GM21529 (cell line): ENCODE measurements at regions not wholly inside any gene's neighbourhood (a gene's known extent, or its start where the extent isn't known, plus 50 kb on each side); places are given as distances from the start of the nearest gene placed in this dataset.

Experiments
- ATAC-seq: cut with Tn5 transposase; IDR thresholded peaks from one replicate; pipeline ENCODE4 v1.9.1; 2021; ENCODE audit not compliant: unreplicated experiment

GRCh38 chr10:78972160-78972946 lies 96.4 kb upstream of the ZMIZ1 start:
- no peak for ATAC-seq

GRCh38 chr10:78972947-78973900 lies 95.5 kb upstream of the ZMIZ1 start:
- ATAC-seq, result peak; percentile 89

DNA sequence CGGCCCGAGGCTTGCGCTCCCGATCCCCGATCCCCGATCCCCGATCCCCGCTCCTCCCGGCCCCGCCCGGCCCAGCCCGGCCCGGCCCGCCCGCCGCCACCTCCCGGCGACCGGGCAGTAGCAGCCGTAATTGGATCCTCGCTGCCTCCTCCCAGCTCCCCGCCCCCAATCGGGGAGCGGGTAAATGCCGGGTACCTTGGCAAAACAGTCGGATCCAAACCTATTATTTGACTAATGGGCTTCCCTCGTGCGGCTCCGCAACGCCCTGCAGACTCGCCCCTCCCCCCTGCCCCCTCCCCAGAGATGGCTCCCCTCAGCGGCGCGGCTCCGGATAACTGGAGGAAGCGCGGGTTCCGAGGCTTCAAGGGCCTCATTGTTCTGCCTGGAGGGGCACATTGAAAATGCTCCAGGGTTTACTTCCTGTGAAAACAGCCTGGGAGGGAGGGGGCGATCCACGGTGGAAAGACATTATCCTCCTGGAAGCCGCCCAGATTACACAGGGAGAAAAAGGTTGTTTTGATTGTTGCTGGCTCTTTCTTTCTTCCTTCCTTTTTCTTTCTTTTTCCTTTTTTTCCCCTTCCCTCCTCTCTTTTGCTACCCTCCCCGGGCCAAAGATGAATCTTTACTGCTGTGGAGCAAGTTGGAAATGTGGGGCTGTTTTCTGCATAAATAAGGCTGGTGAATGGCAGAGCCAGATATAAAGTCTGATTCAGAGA lies 94.7 kb upstream of the ZMIZ1 start:
- ATAC-seq, result peak; percentile 39

GRCh38 chr10:78974617-78975317 lies 94.0 kb upstream of the ZMIZ1 start:
- peak; percentile 42 for ATAC-seq

DNA sequence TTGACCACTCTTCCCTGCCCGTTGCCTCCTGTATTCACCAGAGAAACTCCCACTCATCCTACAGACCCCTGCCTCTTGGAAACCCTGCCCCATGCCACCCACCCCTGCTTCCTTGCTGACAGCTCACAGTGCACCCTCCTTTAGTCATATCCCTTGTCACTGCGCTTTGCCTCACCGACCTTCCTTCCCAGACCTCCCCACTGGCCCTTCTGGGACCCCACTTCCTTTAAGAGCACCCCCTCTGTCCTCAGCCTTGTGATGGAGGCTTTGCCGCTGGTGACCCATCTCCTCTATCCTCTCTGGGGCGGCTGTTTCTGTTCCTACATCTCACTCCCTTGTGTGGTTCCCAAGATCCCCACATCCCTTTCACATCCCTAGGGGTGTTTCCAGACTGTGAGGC lies 92.8 kb upstream of the ZMIZ1 start:
- ATAC-seq, result no peak

DNA sequence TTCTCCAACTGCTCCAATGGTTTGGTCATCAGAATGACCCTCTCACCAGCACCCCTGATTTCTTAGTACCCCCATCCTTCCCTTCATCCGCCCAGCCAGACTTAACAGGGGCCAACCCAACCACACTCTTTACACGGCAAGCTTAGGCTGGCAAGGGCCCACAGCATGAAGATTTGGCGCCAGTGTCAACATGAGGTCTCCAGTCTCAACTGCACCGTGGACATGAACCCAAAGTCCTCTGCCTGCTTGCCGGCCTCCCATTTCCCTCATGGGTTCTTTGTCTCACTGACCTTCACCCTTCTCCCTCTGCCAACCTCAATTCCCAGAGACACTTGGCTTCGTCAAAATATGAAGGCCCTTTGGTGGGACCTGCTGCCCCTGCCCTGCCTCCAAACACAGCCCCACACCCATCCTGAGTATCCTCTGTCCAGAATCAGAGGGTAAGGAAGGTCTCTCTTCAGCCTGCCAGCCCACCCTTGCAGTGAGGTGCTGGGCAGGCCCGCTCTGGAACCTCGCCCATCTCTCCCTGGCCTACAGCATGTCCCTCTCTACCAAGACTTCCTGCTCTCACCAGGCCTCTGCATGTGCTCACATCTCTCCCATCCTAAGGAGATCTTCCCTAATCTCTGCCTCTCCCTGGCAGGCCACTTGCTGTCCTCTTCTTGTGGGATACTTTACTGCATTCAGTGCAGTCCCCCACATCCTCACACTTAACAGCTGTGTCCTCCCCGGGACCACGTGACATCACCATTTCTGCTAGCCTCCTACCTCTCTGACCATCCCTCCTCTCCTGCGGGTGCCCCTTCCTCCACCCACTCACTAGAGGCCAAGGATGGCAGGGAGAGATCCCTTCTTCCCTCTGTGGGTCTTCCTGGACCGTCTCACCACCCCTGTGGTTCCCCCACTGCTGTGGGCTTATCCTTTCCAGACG lies 91.7 kb upstream of the ZMIZ1 start:
- no peak for ATAC-seq

DNA sequence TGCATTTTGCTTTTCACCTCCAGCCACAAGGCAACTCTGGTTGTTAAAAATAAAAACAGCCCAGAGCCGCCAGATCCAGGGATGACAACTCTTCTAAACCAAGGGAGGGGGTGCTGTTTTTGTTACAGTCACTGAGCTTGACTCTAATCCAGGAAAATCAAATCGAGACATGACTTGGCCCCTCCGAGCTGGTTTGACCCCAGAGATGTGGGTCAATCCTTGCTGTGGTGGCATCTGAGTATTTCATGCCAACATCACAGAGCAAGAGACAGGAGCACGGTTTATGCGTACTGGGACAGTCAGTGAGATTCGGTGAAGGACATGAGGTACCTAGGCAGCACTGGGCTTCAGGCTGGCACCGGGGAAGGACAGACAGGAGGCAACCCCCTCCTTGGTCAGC lies 88.8 kb upstream of the ZMIZ1 start:
- ATAC-seq, result no peak

DNA sequence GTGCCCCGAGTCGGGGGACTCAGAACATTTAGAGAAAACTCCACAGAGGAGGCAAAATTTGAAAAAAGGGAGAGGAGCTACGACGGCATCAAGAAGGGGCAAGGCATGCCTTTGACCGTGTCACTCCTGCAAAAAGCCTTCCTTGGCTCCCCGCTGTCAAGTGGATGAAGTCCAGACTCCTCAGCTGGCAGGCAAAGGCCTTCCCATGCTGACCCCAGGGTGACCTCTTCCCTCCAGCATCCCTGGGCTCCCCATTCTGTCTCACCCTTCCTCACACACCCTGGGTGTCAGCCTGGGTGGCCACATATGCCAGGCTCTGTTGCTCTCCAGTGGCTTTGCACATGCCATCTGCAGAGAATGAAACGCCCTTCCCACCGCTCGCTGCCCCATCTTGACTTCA lies 88.4 kb upstream of the ZMIZ1 start:
- no peak for ATAC-seq

DNA sequence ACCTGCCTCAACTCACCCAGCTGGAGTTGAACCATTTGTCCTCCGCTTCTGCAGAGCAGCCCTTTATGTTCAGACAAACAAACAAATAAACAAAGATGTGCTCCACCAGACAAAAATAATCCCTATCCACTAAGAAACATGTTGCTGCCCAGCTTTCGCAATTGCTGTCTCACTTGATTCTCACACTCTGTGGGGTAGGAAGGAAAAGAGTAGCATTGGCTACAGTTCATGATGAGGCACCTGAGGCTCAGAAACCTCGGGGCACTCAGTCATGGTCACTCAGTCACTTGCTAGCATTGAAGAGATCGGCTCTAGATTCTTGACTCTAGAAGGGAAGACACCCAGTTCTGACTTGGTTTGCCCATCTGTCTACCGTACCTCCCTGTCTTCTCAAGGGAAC lies 88.0 kb upstream of the ZMIZ1 start:
- no peak for ATAC-seq

DNA sequence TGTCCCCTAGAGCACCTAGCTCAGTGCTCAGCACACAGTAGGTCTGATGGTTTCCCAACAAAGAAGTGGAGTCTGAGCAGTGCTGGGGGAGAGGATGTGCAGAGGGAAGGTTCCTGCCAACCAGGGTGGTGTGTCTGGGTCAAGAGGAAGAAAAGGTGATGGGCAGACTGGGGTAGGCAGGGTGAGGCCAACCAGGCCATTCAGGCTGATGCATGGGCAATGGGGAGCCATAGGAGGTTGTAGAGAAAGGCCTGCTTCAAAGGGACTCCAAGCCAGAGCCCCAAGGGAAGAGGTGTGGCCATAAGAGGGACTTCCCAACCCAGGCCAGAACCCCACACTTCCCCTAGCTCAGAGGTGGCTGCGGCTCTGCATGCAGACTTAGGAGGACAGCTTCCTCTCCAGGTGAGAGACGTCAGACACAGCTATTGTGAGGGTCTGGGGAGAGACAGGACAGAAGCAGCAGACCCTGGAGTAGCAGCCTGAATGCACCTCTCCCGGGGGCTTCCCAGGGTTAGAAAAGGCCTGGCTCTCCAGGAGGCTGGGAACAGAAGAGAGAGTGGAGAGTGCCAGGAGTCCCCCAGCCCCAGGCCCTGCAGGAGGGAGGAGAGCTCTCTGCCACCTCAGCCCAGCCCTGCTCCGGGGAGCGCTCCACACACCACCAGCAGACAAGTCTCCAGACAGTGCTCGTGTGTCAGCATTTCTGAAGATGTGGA lies 87.4 kb upstream of the ZMIZ1 start:
- peak; percentile 69 for ATAC-seq

DNA sequence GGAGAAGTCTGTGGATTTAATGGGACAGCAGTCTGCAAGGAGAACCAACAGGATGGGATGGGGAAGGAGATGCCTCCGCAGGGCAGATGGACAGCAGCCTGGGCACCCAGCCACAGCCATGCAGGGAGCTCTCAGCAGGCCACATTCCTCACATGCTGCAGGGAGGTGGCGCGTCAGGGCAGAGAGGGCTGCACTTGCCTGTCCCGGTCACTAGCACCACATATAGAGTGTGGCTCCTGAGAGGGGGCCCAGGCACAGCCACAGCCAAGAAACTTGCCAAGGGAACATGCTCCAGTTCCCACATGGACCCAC lies 86.8 kb upstream of the ZMIZ1 start:
- ATAC-seq, result no peak

DNA sequence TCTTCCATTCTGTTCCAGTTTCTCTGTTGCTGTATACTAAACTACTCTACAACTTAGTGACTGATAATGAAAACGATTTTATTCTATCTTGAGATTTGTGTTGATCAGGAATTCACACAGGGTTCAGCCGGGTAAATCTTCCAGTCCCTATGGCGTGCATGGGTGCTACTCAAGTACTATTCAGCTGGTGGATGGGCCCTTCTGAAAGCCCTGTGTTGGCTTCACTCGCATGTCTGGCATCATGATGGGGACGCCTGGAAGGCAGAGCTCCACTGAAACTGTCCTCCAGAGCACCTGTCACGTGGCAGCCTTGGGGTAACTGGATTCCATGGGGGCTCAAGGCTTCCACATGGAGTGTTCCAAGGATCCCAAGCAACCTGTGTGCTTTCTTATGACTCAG lies 86.0 kb upstream of the ZMIZ1 start:
- ATAC-seq, result no peak

DNA sequence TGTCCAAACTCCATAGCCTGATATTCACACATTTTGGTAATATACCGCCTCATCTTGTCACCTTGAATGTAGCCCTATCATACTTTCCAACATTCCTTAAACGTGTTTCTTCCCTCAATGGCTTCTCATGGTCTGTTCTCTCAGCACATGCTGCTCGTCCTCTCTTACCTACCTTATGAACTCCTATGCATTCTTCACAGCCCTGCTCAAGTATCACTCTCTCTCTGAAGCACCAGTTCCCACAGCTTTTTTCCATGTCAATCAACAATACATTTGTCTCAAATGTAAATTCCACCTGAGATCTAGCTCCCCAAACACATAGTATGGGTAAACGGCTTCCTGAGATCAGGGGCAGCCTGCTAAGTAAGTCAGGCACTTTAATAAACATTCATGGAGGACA lies 85.2 kb upstream of the ZMIZ1 start:
- ATAC-seq, result no peak

DNA sequence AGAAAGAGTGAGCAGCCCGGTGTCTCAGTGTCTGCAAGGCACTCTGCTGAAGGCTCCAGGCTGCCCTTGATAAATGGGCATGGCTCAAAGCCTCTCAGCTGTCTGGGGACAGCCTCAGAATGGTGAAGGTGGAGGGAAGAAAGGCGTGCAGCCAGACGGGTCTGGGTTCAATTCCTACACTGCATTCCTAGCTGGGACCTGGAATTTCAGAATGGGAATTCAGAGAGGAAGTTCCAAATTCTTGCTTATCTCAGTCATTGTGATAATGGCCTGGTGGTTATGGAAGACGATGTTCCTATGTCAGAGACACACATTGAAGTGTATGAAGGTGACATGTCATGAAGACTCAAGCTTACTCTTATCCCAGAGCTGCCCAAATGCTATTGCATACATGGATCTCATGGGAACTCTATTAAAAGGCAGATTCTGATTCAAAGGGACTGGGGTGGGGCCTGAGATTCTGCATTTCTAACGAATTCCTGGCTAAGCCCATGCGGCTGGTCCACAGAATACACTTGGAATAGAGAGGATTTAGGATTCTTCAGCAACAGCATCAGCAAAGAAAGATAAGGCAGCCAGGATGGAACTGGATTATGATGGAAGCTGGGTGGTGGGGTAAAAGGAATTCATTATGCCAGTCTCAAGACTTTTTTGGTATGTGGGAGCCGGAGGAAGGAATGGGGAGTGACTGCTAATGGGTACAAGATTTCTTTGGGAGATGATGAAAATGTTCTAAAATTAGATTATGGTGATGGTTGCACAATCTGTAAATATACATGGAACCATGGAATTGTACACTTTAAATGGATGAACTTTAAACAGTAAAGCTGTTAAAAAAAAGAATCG lies 82.6 kb upstream of the ZMIZ1 start:
- ATAC-seq, result no peak

GRCh38 chr10:78991187-78991586 lies 77.6 kb upstream of the ZMIZ1 start:
- peak; percentile 62 for ATAC-seq

- ATAC-seq, result peak; percentile 81
Measured at GRCh38 chr10:78992333-78992732, 76.4 kb upstream of the ZMIZ1 start.

GRCh38 chr10:78993261-78993945 lies 75.4 kb upstream of the ZMIZ1 start:
- ATAC-seq, result no peak
